Endodermal cell (in vitro differentiated cells): ENCODE measurements at regions not wholly inside any gene's neighbourhood (a gene's known extent, or its start where the extent isn't known, plus 50 kb on each side); places are given as distances from the start of the nearest gene placed in this dataset.

Experiments used
- DNase-seq: peaks from one replicate; pipeline ENCODE4 v3.0.0-alpha.2; 2017
- H3K27ac ChIP-seq: 2 replicates; pipeline ENCODE4 v1.5.1; 2013; ENCODE audit warnings: mild to moderate bottlenecking, low read depth, low read length, moderate library complexity
- H3K27me3 ChIP-seq: 2 replicates; pipeline ENCODE4 v1.6.1; 2013; ENCODE audit warnings: mild to moderate bottlenecking, low read length, moderate library complexity; ENCODE audit not compliant: insufficient read depth, control insufficient read depth, poor library complexity, severe bottlenecking
- H3K36me3 ChIP-seq: 2 replicates; pipeline ENCODE4 v1.7.0; 2013; ENCODE audit warnings: mild to moderate bottlenecking, low read length, moderate library complexity; ENCODE audit not compliant: control insufficient read depth, insufficient read depth
- H3K4me1 ChIP-seq: one replicate; pipeline ENCODE4 v1.7.0; 2013; ENCODE audit warnings: low read length; ENCODE audit not compliant: control insufficient read depth, insufficient read depth
- H3K4me3 ChIP-seq: 2 replicates; pipeline ENCODE4 v1.5.1; 2013; ENCODE audit warnings: mild to moderate bottlenecking, low read length, moderate library complexity
- H3K9ac ChIP-seq: 2 replicates; pipeline ENCODE4 v1.6.1; 2013; ENCODE audit warnings: mild to moderate bottlenecking, low read length, moderate library complexity; ENCODE audit not compliant: poor library complexity, severe bottlenecking; ENCODE audit errors: extremely low read depth
- H3K9me3 ChIP-seq: 2 replicates; pipeline ENCODE4 v1.6.1; 2013; ENCODE audit warnings: mild to moderate bottlenecking, low read length, moderate library complexity; ENCODE audit not compliant: control insufficient read depth
- H3K27ac Mint-ChIP-seq: 2 replicates; pipeline ENCODE4 v1.8.0; 2020; ENCODE audit warnings: mixed read lengths
- H3K27me3 Mint-ChIP-seq: 2 replicates; pipeline ENCODE4 v1.8.0; 2021; ENCODE audit warnings: mild to moderate bottlenecking, mixed read lengths; ENCODE audit not compliant: insufficient read depth
- H3K36me3 Mint-ChIP-seq: 2 replicates; pipeline ENCODE4 v1.8.0; 2020; ENCODE audit warnings: low read depth, mixed read lengths
- H3K4me1 Mint-ChIP-seq: 2 replicates; pipeline ENCODE4 v1.8.0; 2020; ENCODE audit warnings: mixed read lengths
- H3K4me3 Mint-ChIP-seq: 2 replicates; pipeline ENCODE4 v1.8.0; 2020; ENCODE audit warnings: mild to moderate bottlenecking, moderate library complexity, mixed read lengths
- H3K9me3 Mint-ChIP-seq: 2 replicates; pipeline ENCODE4 v1.8.0; 2020; ENCODE audit warnings: mild to moderate bottlenecking, mixed read lengths
- CTCF ChIP-seq: fragments of 200-600 bp; sonication (generic); conservative IDR thresholded peaks from 2 replicates; pipeline ENCODE4 v1.5.0; 2021; ENCODE audit warnings: antibody characterized with exemption, mild to moderate bottlenecking
- WGBS, 2 experiments: methylation state at CpG; one replicate each; pipeline versions ENCODE4 v1.1.5 to v1.1.7; 2013; ENCODE audit warnings: missing lambda C conversion rate in 2 of 2, mixed read lengths in 1 of 2; ENCODE audit not compliant: insufficient coverage in 1 of 2, insufficient read length in 1 of 2; 5-methylcytosine and 5-hydroxymethylcytosine counted together

GRCh38 chr14:49417790-49418189, 168.4 kb downstream of the RPS29 start:
- H3K36me3 Mint-ChIP-seq, result no peaks in the 10 kb centered on the region
- Histone ChIP-seq H3K27ac (no peak overlapping the region), H3K9me3 (no peaks in the 10 kb centered on the region), H3K4me1 (no peaks in the 10 kb centered on the region), H3K27me3 (peaks cover 47% of the 10 kb centered on the region), H3K4me3 (no peak overlapping the region), H3K36me3 (no peaks in the 10 kb centered on the region), H3K9ac (no peak overlapping the region)
- no peaks in the 10 kb centered on the region for H3K4me1 Mint-ChIP-seq
- no peak overlapping the region for H3K27ac Mint-ChIP-seq
- H3K27me3 Mint-ChIP-seq, result peaks cover 14% of the 10 kb centered on the region
- no peak for TF ChIP-seq CTCF
- H3K9me3 Mint-ChIP-seq, result no peaks in the 10 kb centered on the region
- no peak overlapping the region for H3K4me3 Mint-ChIP-seq
- DNase-seq, result no peak

GRCh38 chr14:49408187-49408933, 177.8 kb downstream of the RPS29 start:
- peaks cover 77% of the 10 kb centered on the region for H3K27me3 ChIP-seq
- no peak overlapping the region for H3K27ac Mint-ChIP-seq

GRCh38 chr14:49405291-49405690, 180.9 kb downstream of the RPS29 start:
- no peak for TF ChIP-seq CTCF
- Mint-ChIP-seq H3K9me3 (no peaks in the 10 kb centered on the region), H3K27ac (no peak overlapping the region), H3K4me3 (no peak overlapping the region), H3K36me3 (no peaks in the 10 kb centered on the region), H3K4me1 (no peaks in the 10 kb centered on the region), H3K27me3 (peaks cover 21% of the 10 kb centered on the region)
- H3K9me3 ChIP-seq, result no peaks in the 10 kb centered on the region
- 79 to 89% methylated on average over 2 to 3 of the region's 3 CpGs for WGBS, 2 experiments
- H3K27me3 ChIP-seq, result peaks cover 53% of the 10 kb centered on the region
- H3K36me3 ChIP-seq, result no peaks in the 10 kb centered on the region
- H3K27ac ChIP-seq, result no peak overlapping the region
- H3K4me1 ChIP-seq, result no peaks in the 10 kb centered on the region
- no peak overlapping the region for H3K9ac ChIP-seq
- H3K4me3 ChIP-seq, result no peak overlapping the region
- no peak for DNase-seq

More at GRCh38 chr14:49408187-49408933, 177.8 kb downstream of the RPS29 start:
- H3K4me3 Mint-ChIP-seq, result no peak overlapping the region
- Histone ChIP-seq H3K36me3 (no peaks in the 10 kb centered on the region), H3K4me1 (no peaks in the 10 kb centered on the region), H3K4me3 (no peak overlapping the region), H3K9me3 (no peaks in the 10 kb centered on the region), H3K9ac (no peak overlapping the region), H3K27ac (no peak overlapping the region)
- no peak for DNase-seq
- TF ChIP-seq CTCF, result no peak
- H3K4me1 Mint-ChIP-seq, result no peaks in the 10 kb centered on the region
- H3K36me3 Mint-ChIP-seq, result no peaks in the 10 kb centered on the region
- WGBS, 2 experiments, result 79% methylated on average over 1 of the region's 1 CpG; no CpG with 5 or more reads in 1 of the 2 experiments
- no peaks in the 10 kb centered on the region for H3K9me3 Mint-ChIP-seq
- H3K27me3 Mint-ChIP-seq, result peaks cover 47% of the 10 kb centered on the region
